Loucy (cell line): ENCODE measurements at regions not wholly inside any gene's neighbourhood (a gene's known extent, or its start where the extent isn't known, plus 50 kb on each side); places are given as distances from the start of the nearest gene placed in this dataset.

ENCODE experiments used
- EZH2phosphoT487 ChIP-seq: fragments of 200-600 bp; IDR thresholded peaks from 2 replicates; pipeline ENCODE4 v1.6.1; 2018; ENCODE audit warnings: antibody characterized with exemption, mild to moderate bottlenecking, moderate library complexity, borderline replicate concordance
- TF ChIP-seq, protein P1 (sequence below): fragments of 200-600 bp; sonication (generic); conservative IDR thresholded peaks from 2 replicates; pipeline ENCODE4 v1.5.1; 2014; ENCODE audit warnings: mild to moderate bottlenecking, antibody characterized with exemption, low read length

DNA sequence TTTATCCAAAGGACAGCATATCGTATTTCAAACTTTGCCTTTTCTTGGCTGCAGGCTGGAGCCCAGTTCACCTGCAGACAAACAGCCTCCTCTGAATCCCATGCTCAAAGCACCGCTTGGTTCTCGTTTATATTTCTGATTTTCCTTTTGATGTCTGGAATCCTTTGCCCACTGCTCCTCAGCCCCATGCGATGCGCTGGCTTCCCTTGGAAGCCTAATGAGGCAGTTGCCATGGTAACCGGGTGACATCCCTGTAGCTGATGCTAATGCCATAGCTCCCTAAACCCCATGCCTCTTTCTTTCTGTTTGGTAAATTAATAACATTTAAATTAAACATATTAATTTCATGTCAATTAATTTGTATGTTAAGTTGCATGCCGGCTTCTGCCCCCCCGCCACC is 327.1 kb downstream of the PRDM2 start:
- TF ChIP-seq, protein P1, sequence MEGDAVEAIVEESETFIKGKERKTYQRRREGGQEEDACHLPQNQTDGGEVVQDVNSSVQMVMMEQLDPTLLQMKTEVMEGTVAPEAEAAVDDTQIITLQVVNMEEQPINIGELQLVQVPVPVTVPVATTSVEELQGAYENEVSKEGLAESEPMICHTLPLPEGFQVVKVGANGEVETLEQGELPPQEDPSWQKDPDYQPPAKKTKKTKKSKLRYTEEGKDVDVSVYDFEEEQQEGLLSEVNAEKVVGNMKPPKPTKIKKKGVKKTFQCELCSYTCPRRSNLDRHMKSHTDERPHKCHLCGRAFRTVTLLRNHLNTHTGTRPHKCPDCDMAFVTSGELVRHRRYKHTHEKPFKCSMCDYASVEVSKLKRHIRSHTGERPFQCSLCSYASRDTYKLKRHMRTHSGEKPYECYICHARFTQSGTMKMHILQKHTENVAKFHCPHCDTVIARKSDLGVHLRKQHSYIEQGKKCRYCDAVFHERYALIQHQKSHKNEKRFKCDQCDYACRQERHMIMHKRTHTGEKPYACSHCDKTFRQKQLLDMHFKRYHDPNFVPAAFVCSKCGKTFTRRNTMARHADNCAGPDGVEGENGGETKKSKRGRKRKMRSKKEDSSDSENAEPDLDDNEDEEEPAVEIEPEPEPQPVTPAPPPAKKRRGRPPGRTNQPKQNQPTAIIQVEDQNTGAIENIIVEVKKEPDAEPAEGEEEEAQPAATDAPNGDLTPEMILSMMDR = no peak
- no peak for TF ChIP-seq EZH2phosphoT487
